ENCODE measurements at regions not wholly inside any gene's neighbourhood (a gene's known extent, or its start where the extent isn't known, plus 50 kb on each side); places are given as distances from the start of the nearest gene placed in this dataset.

DNA sequence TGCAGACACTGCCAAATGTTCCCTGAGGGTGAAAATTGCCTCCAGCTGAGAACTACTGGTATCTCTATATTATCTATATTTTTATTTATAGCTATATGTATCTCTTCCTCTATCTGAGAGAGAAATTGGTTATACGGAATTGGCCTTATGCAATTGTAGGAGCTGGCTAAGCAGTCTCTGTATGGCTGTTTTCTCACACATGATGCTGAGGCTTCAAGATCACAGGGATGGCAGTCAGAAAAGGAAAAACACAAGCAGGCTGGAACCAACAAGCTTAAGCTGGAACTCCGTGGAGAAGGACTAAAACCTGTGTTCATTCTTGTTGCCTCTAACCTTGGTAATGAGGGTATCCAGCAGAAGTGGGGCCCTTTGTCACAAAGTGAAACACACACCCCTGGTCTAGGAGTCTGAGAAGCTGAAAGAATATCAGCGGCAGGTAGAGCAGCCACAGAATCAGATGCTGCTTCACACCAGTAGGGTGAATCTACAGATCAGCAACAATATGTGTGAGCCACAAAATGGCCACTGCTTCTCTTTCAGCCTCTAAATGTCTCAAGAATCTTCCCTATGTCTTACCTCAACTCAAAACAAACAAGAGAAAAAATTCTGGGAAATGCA is 166.5 kb upstream of the PPP1R2C start:
- TF ChIP-seq, protein P1, sequence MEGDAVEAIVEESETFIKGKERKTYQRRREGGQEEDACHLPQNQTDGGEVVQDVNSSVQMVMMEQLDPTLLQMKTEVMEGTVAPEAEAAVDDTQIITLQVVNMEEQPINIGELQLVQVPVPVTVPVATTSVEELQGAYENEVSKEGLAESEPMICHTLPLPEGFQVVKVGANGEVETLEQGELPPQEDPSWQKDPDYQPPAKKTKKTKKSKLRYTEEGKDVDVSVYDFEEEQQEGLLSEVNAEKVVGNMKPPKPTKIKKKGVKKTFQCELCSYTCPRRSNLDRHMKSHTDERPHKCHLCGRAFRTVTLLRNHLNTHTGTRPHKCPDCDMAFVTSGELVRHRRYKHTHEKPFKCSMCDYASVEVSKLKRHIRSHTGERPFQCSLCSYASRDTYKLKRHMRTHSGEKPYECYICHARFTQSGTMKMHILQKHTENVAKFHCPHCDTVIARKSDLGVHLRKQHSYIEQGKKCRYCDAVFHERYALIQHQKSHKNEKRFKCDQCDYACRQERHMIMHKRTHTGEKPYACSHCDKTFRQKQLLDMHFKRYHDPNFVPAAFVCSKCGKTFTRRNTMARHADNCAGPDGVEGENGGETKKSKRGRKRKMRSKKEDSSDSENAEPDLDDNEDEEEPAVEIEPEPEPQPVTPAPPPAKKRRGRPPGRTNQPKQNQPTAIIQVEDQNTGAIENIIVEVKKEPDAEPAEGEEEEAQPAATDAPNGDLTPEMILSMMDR (conservative IDR thresholded peaks at IDR 0.05): no peak
- no peak for TF ChIP-seq ZFX (IDR thresholded peaks at IDR 0.05)
